T-cell (primary cell): ENCODE measurements at regions not wholly inside any gene's neighbourhood (a gene's known extent, or its start where the extent isn't known, plus 50 kb on each side); places are given as distances from the start of the nearest gene placed in this dataset.

Experiments
- ATAC-seq, 4 experiments: fragments of 200-7000 bp in 3 of 4; fragments of 150-1000 bp in 1 of 4; cut with Tn5 transposase; replicated peaks in 1 of 4; 1 replicate in 3 of 4; 2 replicates in 1 of 4; pipeline ENCODE4 v1.10.0; 2021; ENCODE audit warnings: moderate library complexity in 3 of 4, mild to moderate bottlenecking in 2 of 4, moderate number of reproducible peaks in 1 of 4
- CTCF ChIA-PET, 2 donors: fragments of 300-600 bp; sonication (Branson Sonifier 250); formaldehyde crosslinking; loops; one replicate each; lab custom pipeline; 2022; ENCODE audit warnings: antibody characterized with exemption in 2 of 2; lab: Charles Lee
- POLR2A ChIA-PET, 2 donors: fragments of 300-600 bp; sonication (Branson Sonifier 250); formaldehyde crosslinking; loops; one replicate each; lab custom pipeline; 2022; ENCODE audit warnings: antibody characterized with exemption in 2 of 2; lab: Charles Lee
- DNase-seq, 35 experiments: peaks; one replicate each; pipeline versions ENCODE4 v3.0.0 to v3.0.0-alpha.2; 2013 to 2023
- H3K27ac ChIP-seq: one replicate; pipeline ENCODE4 v1.5.1; 2013; ENCODE audit warnings: low read length
- H3K27me3 ChIP-seq, 2 experiments: replicated peaks in 1 of 2; 1 replicate in 1 of 2; 2 replicates in 1 of 2; pipeline versions ENCODE4 v1.6.1 to v1.7.0; 2013; ENCODE audit warnings: low read length in 1 of 2, mixed read lengths in 1 of 2; ENCODE audit not compliant: control insufficient read depth in 2 of 2, insufficient read depth in 2 of 2; ENCODE audit errors: extremely low read depth in 1 of 2
- H3K36me3 ChIP-seq, 2 donors: 1 replicate in 1 of 2; 2 replicates in 1 of 2; pipeline versions ENCODE4 v1.6.1 to v1.7.0; 2013; ENCODE audit warnings: low read length in 1 of 2; ENCODE audit not compliant: control insufficient read depth in 2 of 2, insufficient read depth in 1 of 2; ENCODE audit errors: extremely low read depth in 1 of 2
- H3K4me1 ChIP-seq, 2 experiments: 1 replicate in 1 of 2; 2 replicates in 1 of 2; pipeline versions ENCODE4 v1.6.1 to v1.7.0; 2013; ENCODE audit warnings: low read length in 2 of 2, mixed read lengths in 1 of 2; ENCODE audit not compliant: insufficient read depth in 2 of 2, control insufficient read depth in 1 of 2; ENCODE audit errors: extremely low read depth in 1 of 2
- H3K4me3 ChIP-seq, 2 donors: 1 replicate in 1 of 2; 2 replicates in 1 of 2; pipeline versions ENCODE4 v1.5.1 to v1.7.0; 2013; ENCODE audit warnings: mild to moderate bottlenecking in 2 of 2, low read length in 1 of 2, moderate library complexity in 1 of 2; ENCODE audit not compliant: control insufficient read depth in 1 of 2; ENCODE audit errors: extremely low read depth in 1 of 2
- H3K9me3 ChIP-seq: 2 replicates; pipeline ENCODE4 v1.7.0; 2013
- H3K27ac Mint-ChIP-seq, 2 donors: one replicate each; pipeline ENCODE4 v1.8.0; 2020 to 2021; ENCODE audit warnings: mild to moderate bottlenecking in 2 of 2, mixed read lengths in 2 of 2
- H3K27me3 Mint-ChIP-seq, 2 donors: one replicate each; pipeline ENCODE4 v1.8.0; 2021 to 2022; ENCODE audit warnings: mixed read lengths in 2 of 2
- H3K36me3 Mint-ChIP-seq: one replicate; pipeline ENCODE4 v1.8.0; 2021; ENCODE audit warnings: mixed read lengths
- H3K4me1 Mint-ChIP-seq, 3 donors: one replicate each; pipeline ENCODE4 v1.8.0; 2020 to 2022; ENCODE audit warnings: mixed read lengths in 3 of 3, mild to moderate bottlenecking in 1 of 3
- H3K4me3 Mint-ChIP-seq, 3 donors: one replicate each; pipeline ENCODE4 v1.8.0; 2020 to 2022; ENCODE audit warnings: mild to moderate bottlenecking in 3 of 3, mixed read lengths in 3 of 3, moderate library complexity in 3 of 3
- H3K9me3 Mint-ChIP-seq, 3 donors: one replicate each; pipeline ENCODE4 v1.8.0; 2020 to 2022; ENCODE audit warnings: mixed read lengths in 3 of 3
- WGBS: methylation state at CpG from one replicate; pipeline ENCODE4 v1.1.5; 2013; ENCODE audit warnings: missing lambda C conversion rate; ENCODE audit not compliant: insufficient coverage; 5-methylcytosine and 5-hydroxymethylcytosine counted together

- Histone ChIP-seq H3K4me1 (no peaks in the 10 kb centered on the region), H3K27me3 (no peaks in the 10 kb centered on the region), H3K4me3 (no peak overlapping the region), H3K27ac (no peak overlapping the region), H3K36me3 (no peaks in the 10 kb centered on the region), H3K9me3 (no peaks in the 10 kb centered on the region)
- CTCF ChIA-PET = no interaction called here
- Mint-ChIP-seq H3K4me1 (no peaks in the 10 kb centered on the region), H3K27me3 (no peaks in the 10 kb centered on the region), H3K27ac (no peak overlapping the region), H3K36me3 (no peaks in the 10 kb centered on the region), H3K4me3 (no peak overlapping the region), H3K9me3 (peaks cover 0 to 3% (median 3%) of the 10 kb centered on the region in 3 donors)
- POLR2A ChIA-PET = no interaction called here
- no peak for DNase-seq
- ATAC-seq = no peak
Observed at GRCh38 chr4:164169591-164169990, 584.3 kb upstream of the SMIM31 start.

DNA sequence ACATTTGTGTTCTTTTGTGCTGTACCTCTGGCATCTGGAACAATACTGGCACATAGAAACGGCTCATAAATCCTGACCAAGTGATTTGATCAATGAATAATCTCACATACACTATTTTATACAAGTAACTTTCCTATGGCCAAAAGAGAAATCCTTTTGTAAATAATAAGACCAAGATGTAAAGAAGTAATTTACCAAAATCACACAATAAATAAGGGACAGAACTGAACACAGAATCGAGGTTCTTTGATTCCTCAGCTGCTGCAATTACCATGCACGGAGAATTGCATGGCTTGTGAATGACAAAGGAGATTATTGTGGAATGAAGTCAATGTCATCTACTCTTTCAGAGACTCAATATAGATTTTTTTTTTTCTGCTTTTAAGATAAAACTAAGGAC, 576.8 kb upstream of the SMIM31 start:
- WGBS = no CpG with 5 or more reads among the region's 3 CpGs
- Mint-ChIP-seq H3K4me1 (no peaks in the 10 kb centered on the region), H3K27me3 (no peaks in the 10 kb centered on the region), H3K36me3 (no peaks in the 10 kb centered on the region), H3K27ac (no peak overlapping the region), H3K4me3 (no peak overlapping the region), H3K9me3 (no peaks in the 10 kb centered on the region)
- Histone ChIP-seq H3K27me3 (no peaks in the 10 kb centered on the region), H3K36me3 (no peaks in the 10 kb centered on the region), H3K9me3 (no peaks in the 10 kb centered on the region), H3K4me1 (no peaks in the 10 kb centered on the region), H3K4me3 (no peak overlapping the region), H3K27ac (no peak overlapping the region)
- CTCF ChIA-PET = no interaction called here
- POLR2A ChIA-PET = no interaction called here
- DNase-seq = no peak
- ATAC-seq = no peak

- POLR2A ChIA-PET = no interaction called here
- no peaks in the 10 kb centered on the region for H3K36me3 ChIP-seq
- no peak overlapping the region for H3K27ac ChIP-seq
- no peak overlapping the region for H3K4me3 Mint-ChIP-seq
- H3K9me3 ChIP-seq = no peaks in the 10 kb centered on the region
- ATAC-seq (no peak), DNase-seq (no peak)
- no CpG with 5 or more reads among the region's 1 CpG for WGBS
- CTCF ChIA-PET = no interaction called here
- no peaks in the 10 kb centered on the region for H3K27me3 ChIP-seq
- no peaks in the 10 kb centered on the region for H3K4me1 ChIP-seq
- no peak overlapping the region for H3K27ac Mint-ChIP-seq
- H3K4me1 Mint-ChIP-seq = no peaks in the 10 kb centered on the region
- H3K9me3 Mint-ChIP-seq = no peaks in the 10 kb centered on the region
- H3K4me3 ChIP-seq = no peak overlapping the region
- no peaks in the 10 kb centered on the region for H3K36me3 Mint-ChIP-seq
- no peaks in the 10 kb centered on the region for H3K27me3 Mint-ChIP-seq
Observed at GRCh38 chr4:164177753-164178152, 576.2 kb upstream of the SMIM31 start.

DNA sequence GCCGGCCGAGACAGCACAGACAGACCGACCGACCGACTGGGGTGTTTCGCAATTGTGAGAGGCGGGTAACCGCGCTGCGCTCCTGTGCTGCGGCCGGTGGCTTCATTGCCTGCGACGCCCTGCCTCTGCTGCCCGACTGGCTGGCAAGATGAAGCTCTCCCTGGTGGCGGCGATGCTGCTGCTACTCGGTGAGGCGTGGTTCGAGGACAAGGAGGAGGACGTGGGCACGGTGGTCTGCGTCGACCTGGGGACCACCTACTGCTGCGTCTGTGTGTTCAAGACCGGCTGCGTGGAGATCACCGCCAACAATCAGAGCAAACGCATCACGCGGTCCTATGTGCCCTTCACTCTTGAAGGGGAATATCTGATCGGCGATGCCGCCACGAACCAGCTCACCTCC, 565.7 kb upstream of the SMIM31 start:
- POLR2A ChIA-PET = no interaction called here
- CTCF ChIA-PET = no interaction called here
- no peaks in the 10 kb centered on the region for H3K9me3 Mint-ChIP-seq
- no peak overlapping the region for H3K27ac ChIP-seq
- H3K36me3 ChIP-seq = no peaks in the 10 kb centered on the region
- no peaks in the 10 kb centered on the region for H3K27me3 ChIP-seq
- H3K4me1 Mint-ChIP-seq = no peaks in the 10 kb centered on the region
- DNase-seq (peak in 1 of 35 experiments; percentile 0), ATAC-seq (no peak)
- H3K36me3 Mint-ChIP-seq = no peaks in the 10 kb centered on the region
- no peaks in the 10 kb centered on the region for H3K9me3 ChIP-seq
- no peaks in the 10 kb centered on the region for H3K4me1 ChIP-seq
- no peaks in the 10 kb centered on the region for H3K27me3 Mint-ChIP-seq
- H3K4me3 ChIP-seq = no peak overlapping the region
- no peak overlapping the region for H3K4me3 Mint-ChIP-seq
- WGBS = 97% methylated on average over 33 of the region's 35 CpGs
- no peak overlapping the region for H3K27ac Mint-ChIP-seq

GRCh38 chr4:164192844-164193243, 561.1 kb upstream of the SMIM31 start:
- DNase-seq (no peak), ATAC-seq (no peak)
- Mint-ChIP-seq H3K27me3 (no peaks in the 10 kb centered on the region), H3K27ac (no peak overlapping the region), H3K4me3 (no peak overlapping the region), H3K4me1 (no peaks in the 10 kb centered on the region), H3K36me3 (no peaks in the 10 kb centered on the region), H3K9me3 (no peaks in the 10 kb centered on the region)
- no peaks in the 10 kb centered on the region for H3K4me1 ChIP-seq
- POLR2A ChIA-PET = no interaction called here
- no peak overlapping the region for H3K4me3 ChIP-seq
- no peak overlapping the region for H3K27ac ChIP-seq
- WGBS = 79% methylated on average over 2 of the region's 5 CpGs
- H3K9me3 ChIP-seq = no peaks in the 10 kb centered on the region
- H3K36me3 ChIP-seq = no peaks in the 10 kb centered on the region
- no peaks in the 10 kb centered on the region for H3K27me3 ChIP-seq
- CTCF ChIA-PET = no interaction called here

DNA sequence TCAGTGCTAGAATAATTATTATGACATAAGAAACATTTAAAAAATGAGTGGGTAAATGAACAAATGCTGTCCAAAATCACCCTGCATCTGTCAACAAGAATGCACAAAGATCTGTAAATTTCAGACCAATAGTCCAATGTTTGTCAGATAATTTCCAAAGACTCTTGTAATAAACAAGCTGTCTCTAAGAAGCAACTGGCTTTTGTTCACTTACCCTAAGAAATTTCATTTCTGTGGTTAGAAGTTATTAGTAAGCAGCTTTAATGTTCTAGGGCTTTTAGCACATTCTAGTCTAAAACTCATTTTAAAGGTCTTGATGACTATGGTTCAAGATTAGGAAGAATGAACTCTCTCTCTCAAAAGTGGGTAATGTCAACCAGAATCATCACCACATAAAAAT, 560.3 kb upstream of the SMIM31 start:
- Mint-ChIP-seq H3K9me3 (no peaks in the 10 kb centered on the region), H3K27me3 (no peaks in the 10 kb centered on the region), H3K4me1 (no peaks in the 10 kb centered on the region), H3K27ac (no peak overlapping the region), H3K36me3 (no peaks in the 10 kb centered on the region), H3K4me3 (no peak overlapping the region)
- Histone ChIP-seq H3K27ac (no peak overlapping the region), H3K9me3 (no peaks in the 10 kb centered on the region), H3K27me3 (no peaks in the 10 kb centered on the region), H3K4me1 (no peaks in the 10 kb centered on the region), H3K36me3 (no peaks in the 10 kb centered on the region), H3K4me3 (no peak overlapping the region)
- ATAC-seq (no peak), DNase-seq (no peak)
- ChIA-PET POLR2A (no interaction called here), CTCF (no interaction called here)

DNA sequence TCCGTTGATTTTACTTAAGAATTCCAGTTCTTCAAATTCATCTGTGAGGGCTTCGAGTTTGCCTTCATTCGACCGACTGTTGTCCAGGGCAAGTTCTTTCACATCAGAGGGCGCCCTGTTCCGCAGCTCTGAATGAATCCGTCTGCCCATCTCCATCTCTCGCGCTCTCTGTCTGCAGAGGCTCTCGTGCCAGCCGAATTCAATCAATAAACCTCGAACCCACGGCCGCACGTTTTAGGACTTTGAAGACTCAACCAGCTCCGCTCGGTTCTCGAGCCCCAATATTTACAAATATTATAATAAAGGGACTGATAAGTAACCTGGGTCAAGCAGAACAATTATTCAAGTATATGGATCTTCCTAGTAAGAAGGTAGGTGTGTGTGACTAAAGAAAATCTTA, 556.4 kb upstream of the SMIM31 start:
- 85% methylated on average over 10 of the region's 18 CpGs for WGBS
- no peak overlapping the region for H3K4me3 ChIP-seq
- no peak overlapping the region for H3K27ac Mint-ChIP-seq
- H3K36me3 Mint-ChIP-seq = no peaks in the 10 kb centered on the region
- no peaks in the 10 kb centered on the region for H3K27me3 ChIP-seq
- no peak overlapping the region for H3K27ac ChIP-seq
- DNase-seq = no peak
- peaks cover 0 to 13% (median 0%) of the 10 kb centered on the region in 3 donors for H3K9me3 Mint-ChIP-seq
- no peaks in the 10 kb centered on the region for H3K4me1 ChIP-seq
- no peaks in the 10 kb centered on the region for H3K9me3 ChIP-seq
- H3K36me3 ChIP-seq = no peaks in the 10 kb centered on the region
- no peak overlapping the region for H3K4me3 Mint-ChIP-seq
- POLR2A ChIA-PET = no interaction called here
- H3K4me1 Mint-ChIP-seq = no peaks in the 10 kb centered on the region
- no peaks in the 10 kb centered on the region for H3K27me3 Mint-ChIP-seq
- CTCF ChIA-PET = no interaction called here
- ATAC-seq = no peak
